ENCODE measurements at regions not wholly inside any gene's neighbourhood (a gene's known extent, or its start where the extent isn't known, plus 50 kb on each side); places are given as distances from the start of the nearest gene placed in this dataset.
"Not testable (repeated sequence)": the region's sequence is repeated elsewhere in the genome, so short reads cannot be mapped to it uniquely, and the experiment has no call there.

- TF ChIP-seq CTCF (conservative IDR thresholded peaks at IDR 0.05; ENCODE audit: low read depth, low read length); BHLHE40 (IDR thresholded peaks at IDR 0.05; ENCODE audit: low read depth, low read length); SMC3 (IDR thresholded peaks at IDR 0.05; ENCODE audit: low read depth, low read length); POLR2A (IDR thresholded peaks at IDR 0.05; ENCODE audit: low read depth, low read length): not testable (repeated sequence)
Observed at GRCh38 chr9:29628856-29629255, 2055.6 kb upstream of the C9orf72 start.
